Stimulated activated memory B cell treated with anti-CD40 and anti-IgM and Interleukin-4, amounts not matched to agents 10 μg/mL and 1 μg/mL and 100 μg/mL, for 72 hours (primary cell): ENCODE measurements at regions not wholly inside any gene's neighbourhood (a gene's known extent, or its start where the extent isn't known, plus 50 kb on each side); places are given as distances from the start of the nearest gene placed in this dataset.
"Not testable (repeated sequence)": the region's sequence is repeated elsewhere in the genome, so short reads cannot be mapped to it uniquely, and the experiment has no call there.

ENCODE experiments used
- ATAC-seq: fragments of 150-1000 bp; cut with Tn5 transposase; 2 replicates; pipeline ENCODE4 v1.10.0; 2021
- H3K27ac Mint-ChIP-seq: one replicate; pipeline ENCODE4 v1.8.0; 2022; ENCODE audit warnings: mild to moderate bottlenecking, mixed read lengths
- H3K27me3 Mint-ChIP-seq: one replicate; pipeline ENCODE4 v1.8.0; 2022; ENCODE audit warnings: mixed read lengths
- H3K36me3 Mint-ChIP-seq: one replicate; pipeline ENCODE4 v1.8.0; 2022; ENCODE audit warnings: mixed read lengths
- H3K4me1 Mint-ChIP-seq: one replicate; pipeline ENCODE4 v1.8.0; 2022; ENCODE audit warnings: mixed read lengths
- H3K4me3 Mint-ChIP-seq: one replicate; pipeline ENCODE4 v1.8.0; 2022; ENCODE audit warnings: mild to moderate bottlenecking, moderate library complexity, mixed read lengths
- H3K9me3 Mint-ChIP-seq: one replicate; pipeline ENCODE4 v1.8.0; 2022; ENCODE audit warnings: mixed read lengths

DNA sequence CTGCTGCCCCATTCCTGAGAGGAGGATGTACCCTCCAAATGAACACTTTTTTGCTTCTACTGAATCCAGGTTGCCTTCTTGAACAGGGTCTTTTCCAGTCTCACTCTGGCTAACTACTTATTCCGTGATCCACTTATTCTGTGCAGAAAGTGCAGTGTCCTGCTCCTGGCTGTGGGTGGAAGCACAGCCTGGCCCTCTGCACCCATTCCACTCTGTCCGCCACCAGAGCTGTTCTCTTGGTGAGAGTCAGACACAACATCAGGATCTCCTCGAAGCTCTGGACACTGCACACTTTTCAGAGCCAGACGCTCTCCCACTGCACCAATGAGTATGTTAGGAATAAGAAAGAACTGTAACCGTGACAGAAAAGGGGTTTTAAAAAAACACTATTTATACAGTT lies 174.2 kb downstream of the MCHR2 start:
- no peak for ATAC-seq
- Mint-ChIP-seq H3K4me3 (no peak overlapping the region), H3K36me3 (no peaks in the 10 kb centered on the region), H3K27me3 (peaks cover 39% of the 10 kb centered on the region), H3K27ac (no peak overlapping the region), H3K4me1 (no peaks in the 10 kb centered on the region), H3K9me3 (no peaks in the 10 kb centered on the region)

DNA sequence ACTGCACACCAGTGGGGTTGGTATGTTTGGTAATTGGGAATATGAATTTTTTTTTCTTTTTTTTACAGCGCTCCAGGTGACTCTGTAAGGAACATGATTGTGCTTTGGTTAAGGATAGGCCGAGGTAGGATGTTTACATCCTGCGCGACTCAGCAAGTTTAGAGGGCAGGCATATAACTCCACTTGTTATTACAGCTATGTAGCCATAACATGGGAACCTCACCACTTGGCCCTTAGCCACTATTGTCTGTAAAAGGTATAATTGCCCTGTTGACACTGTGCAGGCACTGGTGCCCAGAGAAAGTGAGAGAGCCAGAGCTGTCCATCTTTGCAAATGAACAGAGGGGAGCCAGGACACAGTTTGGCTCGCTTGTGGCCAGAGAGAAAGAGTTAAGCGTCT lies 172.9 kb downstream of the MCHR2 start:
- no peak for ATAC-seq
- no peaks in the 10 kb centered on the region for H3K36me3 Mint-ChIP-seq
- H3K4me1 Mint-ChIP-seq, result no peaks in the 10 kb centered on the region
- H3K27ac Mint-ChIP-seq, result no peak overlapping the region
- H3K9me3 Mint-ChIP-seq, result peaks cover under 1% of the 10 kb centered on the region
- no peak overlapping the region for H3K4me3 Mint-ChIP-seq
- peaks cover 41% of the 10 kb centered on the region for H3K27me3 Mint-ChIP-seq

DNA sequence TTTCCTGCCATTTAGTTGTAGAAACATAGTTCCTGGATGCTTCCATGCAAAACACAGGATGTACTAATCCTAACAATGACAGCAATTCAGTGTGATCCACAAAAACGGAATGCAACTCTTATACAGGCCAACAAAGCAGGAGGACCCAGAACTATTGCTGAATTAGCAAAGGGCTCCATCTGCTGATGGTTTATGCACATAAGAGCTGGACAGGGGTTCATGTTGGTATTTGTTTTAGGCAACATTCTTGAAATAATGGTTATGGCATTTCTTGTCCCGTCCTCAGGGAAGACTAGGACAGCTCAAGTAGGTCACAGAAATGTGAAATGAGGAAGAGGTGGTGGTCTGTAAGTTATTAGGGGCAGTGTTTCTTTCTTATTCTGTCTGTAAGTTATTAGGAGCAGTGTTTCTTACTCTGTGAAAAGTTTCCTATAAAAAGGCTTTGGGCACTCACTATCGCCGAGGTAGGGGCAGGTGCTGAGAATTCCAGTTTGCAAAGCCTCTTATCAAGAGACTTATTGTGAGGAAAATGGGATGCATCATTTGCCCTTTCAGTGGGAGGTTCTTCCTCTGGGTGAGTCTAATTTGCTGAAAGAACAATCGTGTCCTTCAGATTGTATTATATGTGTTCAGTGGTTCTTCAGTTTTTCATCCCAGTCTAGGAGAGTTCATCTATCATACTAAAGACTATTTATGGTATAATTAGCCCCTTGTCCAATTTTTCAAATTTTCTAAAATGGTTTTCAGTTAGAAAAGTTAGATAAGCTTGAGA lies 171.1 kb downstream of the MCHR2 start:
- H3K4me1 Mint-ChIP-seq, result no peaks in the 10 kb centered on the region
- peaks cover 2% of the 10 kb centered on the region for H3K9me3 Mint-ChIP-seq
- H3K4me3 Mint-ChIP-seq, result peak overlapping the region; percentile 44
- peaks cover 46% of the 10 kb centered on the region for H3K27me3 Mint-ChIP-seq
- H3K27ac Mint-ChIP-seq, result no peak overlapping the region
- ATAC-seq, result no peak
- no peaks in the 10 kb centered on the region for H3K36me3 Mint-ChIP-seq

DNA sequence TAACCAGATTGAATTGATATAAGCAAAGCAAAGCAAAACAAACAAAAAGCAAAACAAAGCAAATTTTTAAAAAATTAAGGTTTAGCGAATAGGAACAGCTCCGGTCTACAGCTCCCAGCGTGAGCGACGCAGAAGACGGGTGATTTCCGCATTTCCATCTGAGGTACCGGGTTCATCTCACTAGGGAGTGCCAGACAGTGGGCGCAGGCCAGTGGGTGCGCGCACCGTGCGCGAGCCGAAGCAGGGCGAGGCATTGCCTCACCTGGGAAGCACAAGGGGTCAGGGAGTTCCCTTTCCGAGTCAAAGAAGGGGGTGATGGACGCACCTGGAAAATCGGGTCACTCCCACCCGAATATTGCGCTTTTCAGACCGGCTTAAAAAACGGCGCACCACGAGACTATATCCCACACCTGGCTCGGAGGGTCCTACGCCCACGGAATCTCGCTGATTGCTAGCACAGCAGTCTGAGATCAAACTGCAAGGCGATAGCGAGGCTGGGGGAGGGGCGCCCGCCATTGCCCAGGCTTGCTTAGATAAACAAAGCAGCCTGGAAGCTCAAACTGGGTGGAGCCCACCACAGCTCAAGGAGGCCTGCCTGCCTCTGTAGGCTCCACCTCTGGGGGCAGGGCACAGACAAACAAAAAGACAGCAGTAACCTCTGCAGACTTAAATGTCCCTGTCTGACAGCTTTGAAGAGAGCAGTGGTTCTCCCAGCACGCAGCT lies 170.3 kb downstream of the MCHR2 start:
- H3K36me3 Mint-ChIP-seq, H3K27ac Mint-ChIP-seq, H3K9me3 Mint-ChIP-seq, H3K4me1 Mint-ChIP-seq, ATAC-seq: not testable (repeated sequence)
- Mint-ChIP-seq H3K27me3 (peaks cover 46% of the 10 kb centered on the region), H3K4me3 (peak overlapping the region; percentile 44)

DNA sequence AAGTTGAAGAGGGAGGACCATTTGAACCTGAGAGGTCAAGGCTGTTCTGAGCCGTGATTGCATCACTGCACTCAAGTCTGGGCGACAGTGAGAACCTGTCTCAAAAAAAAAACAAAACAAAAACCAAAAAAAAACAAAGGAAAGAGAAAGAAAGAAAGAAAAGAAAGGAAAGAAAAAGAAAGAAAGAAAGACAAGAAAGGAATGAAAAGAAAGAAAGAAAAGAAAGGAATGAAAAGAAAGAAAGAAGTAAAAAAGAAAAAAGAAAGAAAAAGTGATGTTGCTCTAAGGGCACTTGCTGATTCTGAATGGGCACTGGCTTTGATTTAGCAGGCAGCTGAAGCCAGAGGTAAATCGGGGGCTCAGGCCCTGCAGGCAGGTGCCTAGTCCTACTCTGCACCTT lies 161.0 kb downstream of the MCHR2 start:
- H3K27ac Mint-ChIP-seq, result no peak overlapping the region
- no peak for ATAC-seq
- no peak overlapping the region for H3K4me3 Mint-ChIP-seq
- H3K9me3 Mint-ChIP-seq, result no peaks in the 10 kb centered on the region
- peaks cover 13% of the 10 kb centered on the region for H3K27me3 Mint-ChIP-seq
- H3K4me1 Mint-ChIP-seq, result no peaks in the 10 kb centered on the region
- H3K36me3 Mint-ChIP-seq, result no peaks in the 10 kb centered on the region

DNA sequence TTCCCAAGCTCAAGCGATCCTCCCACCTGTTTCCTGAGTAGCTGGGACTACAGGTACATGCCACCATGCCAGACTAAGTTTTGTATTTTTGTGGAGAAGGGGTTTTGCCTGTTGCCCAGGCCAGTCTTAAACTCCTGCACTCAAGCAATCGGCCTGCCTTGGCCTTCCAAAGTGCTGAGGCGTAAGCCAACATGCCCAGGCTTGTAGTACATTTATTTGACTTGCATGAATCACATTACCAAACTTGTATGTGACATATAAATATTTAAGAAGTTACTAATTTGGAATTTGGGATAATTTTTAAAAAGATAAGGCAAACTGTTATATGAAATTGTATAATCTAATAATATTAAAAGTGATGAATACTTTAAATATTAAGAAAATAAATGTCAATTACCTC lies 157.6 kb downstream of the MCHR2 start:
- H3K4me3 Mint-ChIP-seq, result no peak overlapping the region
- no peak overlapping the region for H3K27ac Mint-ChIP-seq
- H3K9me3 Mint-ChIP-seq, result no peaks in the 10 kb centered on the region
- H3K4me1 Mint-ChIP-seq, result no peaks in the 10 kb centered on the region
- ATAC-seq, result no peak
- H3K27me3 Mint-ChIP-seq, result peaks cover 21% of the 10 kb centered on the region
- H3K36me3 Mint-ChIP-seq, result no peaks in the 10 kb centered on the region

DNA sequence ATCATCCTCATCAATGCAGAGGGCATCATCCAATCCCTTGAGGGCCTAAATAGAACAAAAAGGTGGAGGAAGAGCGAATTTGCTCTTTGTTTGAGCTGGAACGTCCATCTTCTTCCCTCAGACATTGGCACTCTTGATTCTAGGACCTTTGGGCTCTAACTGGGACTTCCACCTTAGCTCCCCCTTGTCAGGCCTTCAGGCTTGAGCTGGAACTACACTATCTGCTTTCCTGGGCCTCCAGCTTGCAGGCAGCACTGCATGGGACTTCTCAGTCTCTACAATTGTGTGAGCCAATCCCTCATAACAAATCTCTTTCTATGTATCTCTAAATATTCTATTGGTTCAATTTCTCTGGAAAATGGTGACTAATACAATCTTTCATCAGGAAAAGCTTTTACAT lies 155.4 kb downstream of the MCHR2 start:
- H3K36me3 Mint-ChIP-seq, result no peaks in the 10 kb centered on the region
- no peaks in the 10 kb centered on the region for H3K4me1 Mint-ChIP-seq
- no peak overlapping the region for H3K27ac Mint-ChIP-seq
- no peaks in the 10 kb centered on the region for H3K9me3 Mint-ChIP-seq
- no peak overlapping the region for H3K4me3 Mint-ChIP-seq
- peaks cover 15% of the 10 kb centered on the region for H3K27me3 Mint-ChIP-seq
- no peak for ATAC-seq

DNA sequence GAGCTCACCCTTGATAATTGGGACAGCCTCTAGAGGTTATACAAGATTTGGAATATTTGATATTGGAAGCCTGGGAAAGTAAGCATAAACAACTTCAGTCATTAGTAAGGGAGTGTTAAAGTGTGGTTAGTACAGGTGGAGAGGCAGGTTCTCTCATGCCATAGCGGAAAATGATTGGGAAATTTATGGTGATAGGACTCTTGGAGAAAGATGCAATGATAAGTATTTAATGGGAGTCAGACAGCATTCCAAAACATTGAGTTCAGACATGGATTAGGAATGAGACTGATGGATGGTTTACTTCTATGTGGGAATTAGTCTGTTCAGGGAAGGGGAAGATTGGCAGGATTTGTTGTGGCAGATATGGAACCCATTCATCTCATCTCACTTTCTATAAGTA lies 152.7 kb downstream of the MCHR2 start:
- ATAC-seq, result no peak
- H3K36me3 Mint-ChIP-seq, result no peaks in the 10 kb centered on the region
- peaks cover 15% of the 10 kb centered on the region for H3K27me3 Mint-ChIP-seq

DNA sequence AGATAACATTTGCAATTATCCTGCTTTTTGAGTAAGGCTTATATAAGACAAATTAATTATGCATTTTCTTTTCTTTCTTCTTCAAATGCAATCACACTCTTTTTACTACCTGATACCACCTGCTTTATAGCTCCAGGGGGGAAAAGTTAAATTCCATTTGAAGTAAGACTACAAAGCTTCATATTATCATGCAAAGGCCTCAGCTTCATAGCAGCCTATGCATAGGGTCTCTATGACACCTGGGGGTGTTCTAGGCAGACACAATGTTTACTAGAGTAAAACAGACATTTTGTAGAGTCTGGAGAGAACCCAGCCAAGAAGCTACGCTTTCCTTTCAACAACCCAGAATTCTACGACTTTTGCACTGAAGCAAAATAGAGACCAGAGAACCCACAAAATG lies 148.0 kb downstream of the MCHR2 start:
- no peak overlapping the region for H3K27ac Mint-ChIP-seq
- no peaks in the 10 kb centered on the region for H3K4me1 Mint-ChIP-seq
- H3K27me3 Mint-ChIP-seq, result peaks cover 16% of the 10 kb centered on the region
- ATAC-seq, result no peak
- no peak overlapping the region for H3K4me3 Mint-ChIP-seq
- H3K9me3 Mint-ChIP-seq, result no peaks in the 10 kb centered on the region
- H3K36me3 Mint-ChIP-seq, result no peaks in the 10 kb centered on the region

More for the DNA sequence above, 152.7 kb downstream of the MCHR2 start:
- Mint-ChIP-seq H3K27ac (no peak overlapping the region), H3K9me3 (no peaks in the 10 kb centered on the region), H3K4me1 (no peaks in the 10 kb centered on the region), H3K4me3 (no peak overlapping the region)

DNA sequence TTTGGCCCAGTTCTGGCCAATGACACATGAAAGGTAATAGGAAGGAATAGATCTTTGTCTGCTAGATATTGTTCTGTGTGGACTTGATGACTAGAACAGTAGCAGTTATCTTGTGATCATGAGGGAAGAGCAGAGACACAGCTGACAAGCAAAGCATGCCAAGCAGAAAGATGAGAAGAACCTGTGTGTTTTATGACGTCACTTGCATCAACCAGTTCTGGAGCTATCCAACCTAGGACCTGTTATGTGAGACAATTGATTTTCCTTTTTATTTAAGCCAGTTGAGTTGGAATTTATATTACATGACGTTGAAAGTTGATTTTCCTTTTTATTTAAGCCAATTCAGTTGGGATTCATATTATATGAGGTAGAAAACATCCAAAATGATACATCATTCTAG lies 143.2 kb downstream of the MCHR2 start:
- H3K27me3 Mint-ChIP-seq, result peaks cover 34% of the 10 kb centered on the region
- no peaks in the 10 kb centered on the region for H3K36me3 Mint-ChIP-seq
- no peak for ATAC-seq
- no peaks in the 10 kb centered on the region for H3K4me1 Mint-ChIP-seq
- H3K27ac Mint-ChIP-seq, result no peak overlapping the region
- H3K4me3 Mint-ChIP-seq, result no peak overlapping the region
- no peaks in the 10 kb centered on the region for H3K9me3 Mint-ChIP-seq

DNA sequence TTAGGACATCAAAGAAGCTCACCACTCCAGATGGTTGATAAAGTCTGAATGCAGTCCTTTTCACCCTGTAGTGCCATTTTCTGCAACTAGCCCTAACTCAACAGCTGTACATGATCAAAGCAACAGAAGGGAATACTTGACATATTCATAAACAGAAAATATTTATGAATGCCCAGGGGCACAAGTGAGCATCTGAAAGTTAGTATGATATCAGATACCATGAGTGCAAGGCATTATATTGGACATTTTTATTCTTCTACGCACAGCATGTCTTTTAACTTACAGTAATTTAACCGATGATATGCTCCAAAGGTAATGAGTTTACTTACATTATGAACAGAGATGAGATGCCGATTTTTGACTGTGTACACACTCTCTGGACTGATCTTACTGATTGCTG lies 142.0 kb downstream of the MCHR2 start:
- ATAC-seq, result no peak
- Mint-ChIP-seq H3K4me1 (no peaks in the 10 kb centered on the region), H3K4me3 (no peak overlapping the region), H3K27me3 (peaks cover 39% of the 10 kb centered on the region), H3K36me3 (no peaks in the 10 kb centered on the region), H3K27ac (no peak overlapping the region), H3K9me3 (no peaks in the 10 kb centered on the region)

DNA sequence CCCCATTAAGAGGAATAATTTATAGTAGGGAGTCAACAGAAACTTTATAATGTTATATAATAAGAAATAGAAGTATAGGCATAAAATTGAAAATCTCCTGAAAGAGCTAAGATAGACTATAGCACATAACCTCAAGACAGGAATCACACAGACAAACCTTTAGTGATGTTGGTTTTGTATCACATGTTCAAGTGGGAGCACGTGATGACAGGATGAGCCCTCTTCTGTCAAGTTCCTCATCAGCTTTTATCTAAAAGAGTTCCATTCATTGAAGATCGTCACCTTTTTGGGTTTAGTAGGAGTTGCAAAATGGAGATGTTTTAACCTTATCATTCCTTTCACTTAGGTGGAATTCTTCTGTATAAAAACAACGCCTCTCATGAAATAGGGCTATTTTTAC lies 127.0 kb downstream of the MCHR2 start:
- no peak for ATAC-seq
- Mint-ChIP-seq H3K4me3 (no peak overlapping the region), H3K4me1 (peaks cover 8% of the 10 kb centered on the region), H3K27me3 (no peaks in the 10 kb centered on the region), H3K36me3 (no peaks in the 10 kb centered on the region), H3K9me3 (no peaks in the 10 kb centered on the region), H3K27ac (no peak overlapping the region)

DNA sequence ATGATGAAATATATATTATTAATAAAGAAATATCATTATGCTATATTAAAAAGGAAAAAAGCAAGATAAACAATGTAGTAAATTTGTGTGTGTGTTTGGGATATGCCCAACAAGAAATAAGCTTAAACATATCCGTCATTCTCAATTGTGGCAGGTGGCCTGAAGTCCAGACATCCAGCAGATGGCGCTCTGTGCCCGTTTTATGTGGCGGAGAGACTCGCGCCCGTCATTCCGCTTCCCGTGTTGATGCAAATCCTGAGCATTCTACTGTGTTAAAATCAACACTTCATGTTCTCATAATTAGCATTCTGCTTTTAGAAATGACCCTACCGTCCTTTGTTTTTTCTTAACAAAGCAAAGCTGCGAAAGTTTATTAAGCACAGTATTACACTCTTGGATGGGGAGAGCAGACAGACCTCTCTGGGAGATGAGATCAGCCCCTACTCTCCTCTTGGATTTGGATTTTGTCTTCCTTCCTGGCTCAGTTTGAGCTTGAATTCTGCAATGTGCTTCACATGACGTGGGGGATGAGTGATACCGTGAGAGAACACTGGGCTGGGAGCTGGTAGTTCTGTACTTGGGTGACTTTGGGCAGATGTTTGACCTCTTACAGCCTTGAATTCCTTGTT lies 125.8 kb downstream of the MCHR2 start:
- Mint-ChIP-seq H3K36me3 (no peaks in the 10 kb centered on the region), H3K9me3 (no peaks in the 10 kb centered on the region), H3K27me3 (peaks cover 6% of the 10 kb centered on the region), H3K4me3 (no peak overlapping the region), H3K4me1 (peaks cover 8% of the 10 kb centered on the region), H3K27ac (no peak overlapping the region)
- no peak for ATAC-seq
